ENCODE measurements at regions not wholly inside any gene's neighbourhood (a gene's known extent, or its start where the extent isn't known, plus 50 kb on each side); places are given as distances from the start of the nearest gene placed in this dataset.

DNA sequence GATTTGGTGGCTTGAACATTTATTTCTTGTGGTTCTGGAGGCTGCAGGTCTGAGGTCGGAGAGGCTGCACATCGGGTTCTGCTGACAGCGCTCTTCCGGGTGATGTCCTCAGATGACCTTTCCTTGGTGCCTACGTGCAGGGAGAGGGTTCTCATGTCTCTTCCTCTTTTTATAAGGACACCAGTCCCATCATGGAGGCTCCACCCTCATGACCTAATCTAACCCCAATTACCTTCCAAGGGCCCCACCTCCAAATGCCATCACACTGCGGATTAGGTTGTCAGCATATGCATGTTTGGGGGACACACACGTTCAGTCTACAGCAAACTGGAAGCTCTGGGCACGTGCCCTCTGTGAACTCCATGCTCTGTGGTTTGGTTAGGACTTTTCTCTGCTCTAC is 338.6 kb downstream of the FGF9 start:
- DNase-seq (ENCODE audit: low read depth in 3 of 3): no peak

GRCh38 chr13:22009937-22010336 is 339.1 kb downstream of the FGF9 start:
- no peak for DNase-seq (ENCODE audit: low read depth in 3 of 3)

DNA sequence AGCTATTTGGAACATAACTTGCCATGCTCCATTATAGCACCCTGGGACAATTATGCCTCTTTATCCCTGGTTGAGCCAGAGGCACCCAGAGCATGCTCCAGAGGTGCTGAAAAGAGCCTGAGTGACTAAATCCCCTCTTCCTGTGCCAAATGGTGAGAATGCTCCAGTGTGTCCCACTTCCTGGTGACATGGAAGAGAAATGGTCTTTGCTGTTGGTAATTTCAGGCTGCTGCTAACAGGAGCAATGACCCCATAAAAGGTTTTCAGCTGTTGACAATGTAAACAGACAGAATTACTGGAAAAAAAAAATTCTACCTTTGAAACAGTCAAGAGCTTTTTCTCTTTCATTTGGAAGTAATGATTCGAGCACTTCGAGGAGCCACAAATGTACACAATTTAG is 341.8 kb downstream of the FGF9 start:
- DNase-seq (ENCODE audit: low read depth in 3 of 3): no peak

DNA sequence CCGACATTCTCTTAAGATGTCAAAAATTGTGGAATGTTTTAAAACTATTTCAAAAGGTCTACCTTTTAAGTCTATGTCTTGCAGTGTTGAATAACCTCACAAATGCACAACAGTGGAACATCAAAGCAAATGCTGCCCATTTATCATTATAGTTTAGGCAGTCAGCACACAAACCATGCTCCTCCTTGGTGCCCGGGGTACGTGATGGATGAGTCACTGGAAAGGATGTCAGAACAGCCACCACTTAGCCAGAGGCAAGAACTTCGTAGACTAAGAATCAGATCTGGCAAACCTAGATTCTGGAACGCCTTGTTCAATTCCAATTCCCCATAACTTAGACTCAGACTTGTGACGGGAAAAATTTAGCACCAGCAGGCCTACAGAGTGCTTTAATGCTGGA is 343.6 kb downstream of the FGF9 start:
- no peak for DNase-seq (ENCODE audit: low read depth in 3 of 3)

GRCh38 chr13:22017226-22017625 is 346.4 kb downstream of the FGF9 start:
- DNase-seq (ENCODE audit: low read depth in 3 of 3): no peak

DNA sequence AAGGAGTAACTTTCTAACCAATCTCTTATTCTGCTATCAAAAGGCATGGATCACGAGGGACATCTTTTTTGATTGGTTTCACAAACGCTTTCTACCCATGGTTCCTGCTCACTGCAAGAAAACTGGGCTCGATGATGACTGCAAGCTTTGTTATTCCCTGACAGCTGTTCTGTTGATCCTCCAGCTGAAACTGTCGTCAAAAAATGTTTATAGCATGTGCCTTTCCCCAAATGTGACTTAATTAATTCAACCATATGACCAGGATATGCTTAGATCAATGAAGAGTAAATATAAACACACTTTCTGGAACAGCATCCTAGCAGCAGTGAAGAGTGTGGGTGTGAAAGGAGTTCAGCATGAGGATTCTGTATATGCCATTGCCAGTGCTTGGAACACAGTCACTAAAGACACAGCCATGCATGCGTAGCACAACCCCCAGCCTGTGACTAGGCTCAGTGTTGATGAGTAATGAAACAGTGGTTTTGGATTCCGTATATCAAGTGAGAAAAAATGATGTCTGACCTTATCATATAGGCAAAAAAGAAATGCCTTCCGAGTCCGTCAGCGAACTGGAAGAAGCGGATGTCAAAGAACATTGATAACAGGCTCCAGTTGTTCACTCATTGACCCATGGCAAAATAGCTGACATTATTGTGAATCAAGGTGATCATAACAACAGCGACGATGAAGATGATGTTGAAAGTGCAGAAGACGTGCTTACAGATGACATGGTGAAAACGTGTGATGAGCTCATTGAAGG is 347.4 kb downstream of the FGF9 start:
- DNase-seq (ENCODE audit: low read depth in 3 of 3): no peak

- DNase-seq (ENCODE audit: low read depth in 3 of 3): no peak
Observed at GRCh38 chr13:22018836-22019210, 347.9 kb downstream of the FGF9 start.

DNA sequence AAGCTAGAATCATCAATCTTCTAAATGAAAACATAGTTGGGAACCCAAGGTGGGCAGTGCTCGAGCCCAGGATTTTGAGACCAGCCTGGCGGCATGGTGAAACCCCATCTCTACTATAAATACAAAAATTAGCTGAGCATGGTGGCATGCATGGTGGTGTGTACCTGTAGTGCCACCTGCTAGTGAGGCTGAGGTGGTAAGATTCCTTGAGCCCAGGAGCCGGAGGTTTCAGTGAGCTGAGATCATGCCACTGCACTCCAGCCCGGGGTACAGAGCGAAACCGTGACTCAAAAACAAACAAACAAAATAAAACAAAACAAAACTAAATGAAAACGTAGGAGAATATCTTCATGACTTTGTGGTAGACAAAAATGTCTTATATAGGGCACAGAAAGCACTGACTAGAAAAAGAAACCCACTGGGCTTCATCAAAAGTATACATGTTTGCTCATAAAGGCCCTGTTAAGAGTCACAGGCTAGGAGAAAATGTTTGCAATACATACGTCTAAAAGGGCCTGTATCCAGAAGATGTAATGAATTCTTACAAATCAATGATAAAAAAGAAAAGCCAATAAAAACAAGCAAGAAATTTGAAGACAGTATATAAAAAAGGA is 353.6 kb downstream of the FGF9 start:
- DNase-seq (ENCODE audit: low read depth in 3 of 3): no peak

DNA sequence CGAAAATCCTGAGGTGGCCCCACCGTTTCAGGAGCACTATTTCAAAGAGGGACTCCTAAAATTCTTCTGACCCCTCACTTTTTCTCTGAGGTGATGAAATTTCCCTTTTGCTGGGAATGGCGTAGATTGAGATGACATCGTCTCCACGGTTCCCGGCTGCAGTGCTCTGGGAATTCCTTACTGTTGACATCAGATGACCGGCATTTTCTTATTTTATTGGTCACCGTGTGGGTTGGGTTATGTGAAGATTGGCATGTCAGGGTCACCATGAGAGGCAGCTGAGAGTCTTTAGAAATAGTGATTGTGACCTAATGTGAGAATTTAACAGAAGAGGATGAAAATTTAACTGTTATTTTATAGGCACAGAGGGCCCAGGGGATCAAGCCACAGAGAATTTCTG is 356.7 kb downstream of the FGF9 start:
- no peak for DNase-seq (ENCODE audit: low read depth in 3 of 3)

- no peak for DNase-seq (ENCODE audit: low read depth in 3 of 3)
Observed at GRCh38 chr13:22028831-22029230, 358.0 kb downstream of the FGF9 start.

DNA sequence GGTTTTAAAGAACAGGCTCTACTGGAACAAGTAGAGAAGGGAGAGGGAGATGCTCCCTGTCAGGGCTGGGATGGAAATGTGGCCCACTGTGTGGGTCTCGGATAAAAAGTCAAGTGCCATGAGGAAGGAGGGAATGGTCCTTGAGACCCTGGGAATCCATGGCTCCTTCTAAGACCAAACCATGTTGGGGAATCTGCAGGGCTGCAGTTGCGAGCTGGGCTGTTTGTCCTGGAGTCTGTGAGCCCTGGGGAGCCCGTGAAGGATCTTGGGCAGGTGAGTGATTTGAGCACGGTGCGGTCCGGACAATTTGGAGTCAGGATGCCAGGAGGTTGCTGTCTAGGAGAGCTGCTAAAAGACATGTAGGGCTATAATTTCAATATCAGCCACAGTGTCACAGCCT is 359.4 kb downstream of the FGF9 start:
- DNase-seq (ENCODE audit: low read depth in 3 of 3): no peak

DNA sequence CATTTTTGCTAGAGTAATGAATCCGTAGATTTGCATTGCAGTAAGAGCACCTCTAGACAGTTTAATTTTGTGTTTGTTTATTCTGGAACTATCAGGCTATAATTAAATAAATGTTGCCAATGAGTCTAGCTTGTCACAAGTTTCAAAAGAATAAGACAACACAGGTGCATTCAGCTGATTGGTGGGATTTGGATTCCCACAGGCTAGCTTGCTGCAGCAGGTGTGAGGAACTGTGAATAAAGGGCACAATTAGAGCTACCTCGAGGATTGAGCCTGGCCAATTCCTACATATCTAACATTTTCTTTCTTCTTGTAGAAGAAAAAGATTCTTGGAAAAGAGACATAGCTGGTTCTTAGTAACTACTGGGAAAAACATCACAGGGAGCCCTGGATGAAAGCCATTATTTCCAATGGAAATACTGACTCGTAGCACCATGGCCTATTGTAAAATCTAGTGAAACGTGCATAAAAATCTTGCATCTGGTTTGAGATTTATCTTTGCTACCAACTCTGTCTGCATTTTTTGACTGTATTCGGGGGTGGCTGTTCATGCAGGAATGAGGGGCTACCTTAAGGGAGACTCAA is 360.9 kb downstream of the FGF9 start:
- DNase-seq (ENCODE audit: low read depth in 3 of 3): no peak

GRCh38 chr13:22032905-22033304 is 362.0 kb downstream of the FGF9 start:
- DNase-seq (ENCODE audit: low read depth in 3 of 3): no peak

- no peak for DNase-seq (ENCODE audit: low read depth in 3 of 3)
Observed at GRCh38 chr13:22039961-22040360, 369.1 kb downstream of the FGF9 start.

GRCh38 chr13:22040810-22041364 is 370.0 kb downstream of the FGF9 start:
- no peak for DNase-seq (ENCODE audit: low read depth in 3 of 3)

- DNase-seq (ENCODE audit: low read depth in 3 of 3): no peak
Observed at GRCh38 chr13:22041741-22042140, 370.9 kb downstream of the FGF9 start.

GRCh38 chr13:22047082-22047784 is 376.4 kb downstream of the FGF9 start:
- no peak for DNase-seq (ENCODE audit: low read depth in 3 of 3)

GRCh38 chr13:22047785-22048104 is 376.9 kb downstream of the FGF9 start:
- DNase-seq (ENCODE audit: low read depth in 3 of 3): no peak

- no peak for DNase-seq (ENCODE audit: low read depth in 3 of 3)
Observed at GRCh38 chr13:22049384-22049783, 378.5 kb downstream of the FGF9 start.

- DNase-seq (ENCODE audit: low read depth in 3 of 3): no peak
Observed at GRCh38 chr13:22050951-22051563, 380.2 kb downstream of the FGF9 start.

- DNase-seq (ENCODE audit: low read depth in 3 of 3): no peak
Observed at GRCh38 chr13:22053053-22053452, 382.2 kb downstream of the FGF9 start.

- DNase-seq (ENCODE audit: low read depth in 3 of 3): no peak
Observed at GRCh38 chr13:22055259-22055658, 384.4 kb downstream of the FGF9 start.

All from stimulated activated CD4-positive, alpha-beta T cell treated with anti-CD3 and anti-CD28 coated beads, TNF-alpha, amount 100 ng/mL, for 48 hours (primary cell).